NCI-H345 treated with DMSO at 0.1 percent for 48 hours (cell line): ENCODE measurements at regions not wholly inside any gene's neighbourhood (a gene's known extent, or its start where the extent isn't known, plus 50 kb on each side); places are given as distances from the start of the nearest gene placed in this dataset.
"Not testable (repeated sequence)": the region's sequence is repeated elsewhere in the genome, so short reads cannot be mapped to it uniquely, and the experiment has no call there.

Experiments
- DNase-seq: peaks from one replicate; lab custom pipeline; 2025; ENCODE audit not compliant: unreplicated experiment; lab: John Stamatoyannopoulos, UW

- DNase-seq = peak; percentile 66
Observed at GRCh38 chr15:58355382-58355971, 76.3 kb upstream of the LIPC start.

- DNase-seq = no peak
Observed at GRCh38 chr15:58355973-58356372, 75.8 kb upstream of the LIPC start.

- DNase-seq = no peak
Observed at GRCh38 chr15:58357529-58358476, 74.0 kb upstream of the LIPC start.

- no peak for DNase-seq
Observed at GRCh38 chr15:58360421-58361090, 71.2 kb upstream of the LIPC start.

GRCh38 chr15:58361273-58361759 is 70.5 kb upstream of the LIPC start:
- DNase-seq = no peak

GRCh38 chr15:58362262-58362922 is 69.4 kb upstream of the LIPC start:
- no peak for DNase-seq

- not testable (repeated sequence) for DNase-seq
Observed at GRCh38 chr15:58363118-58363517, 68.7 kb upstream of the LIPC start.

- DNase-seq = not testable (repeated sequence)
Observed at GRCh38 chr15:58363673-58364072, 68.1 kb upstream of the LIPC start.

GRCh38 chr15:58365098-58365497 is 66.7 kb upstream of the LIPC start:
- DNase-seq = not testable (repeated sequence)

GRCh38 chr15:58369261-58369701 is 62.5 kb upstream of the LIPC start:
- DNase-seq = no peak

GRCh38 chr15:58369956-58370355 is 61.8 kb upstream of the LIPC start:
- DNase-seq = no peak

- DNase-seq = no peak
Observed at GRCh38 chr15:58374147-58374546, 57.6 kb upstream of the LIPC start.

- no peak for DNase-seq
Observed at GRCh38 chr15:58377193-58377592, 54.6 kb upstream of the LIPC start.

GRCh38 chr15:58378241-58379085 is 53.3 kb upstream of the LIPC start:
- no peak for DNase-seq

GRCh38 chr15:58379454-58379853 is 52.3 kb upstream of the LIPC start:
- DNase-seq = not testable (repeated sequence)

- no peak for DNase-seq
Observed at GRCh38 chr15:58380280-58380945, 51.4 kb upstream of the LIPC start.

GRCh38 chr15:58381697-58382096 is 50.1 kb upstream of the LIPC start:
- no peak for DNase-seq
